Muscle layer of duodenum (tissue), 2 donors: ENCODE measurements at regions not wholly inside any gene's neighbourhood (a gene's known extent, or its start where the extent isn't known, plus 50 kb on each side); places are given as distances from the start of the nearest gene placed in this dataset.

Experiments
- H3K27ac ChIP-seq: one replicate; pipeline ENCODE4 v1.7.0; 2013; ENCODE audit warnings: mild to moderate bottlenecking, low read length
- H3K27me3 ChIP-seq: one replicate; pipeline ENCODE4 v1.7.0; 2013; ENCODE audit warnings: low read depth, mild to moderate bottlenecking, control low read depth, low read length
- H3K36me3 ChIP-seq, 2 donors: one replicate each; pipeline ENCODE4 v1.7.0; 2013; ENCODE audit warnings: low read length in 2 of 2, control low read depth in 1 of 2, mild to moderate bottlenecking in 1 of 2; ENCODE audit not compliant: insufficient read depth in 2 of 2, control insufficient read depth in 1 of 2
- H3K4me1 ChIP-seq, 2 donors: one replicate each; pipeline ENCODE4 v1.7.0; 2013; ENCODE audit warnings: low read length in 2 of 2, mild to moderate bottlenecking in 2 of 2, control low read depth in 1 of 2, moderate library complexity in 1 of 2; ENCODE audit not compliant: insufficient read depth in 2 of 2, control insufficient read depth in 1 of 2
- H3K4me3 ChIP-seq, 2 donors: one replicate each; pipeline ENCODE4 v1.7.0; 2013; ENCODE audit warnings: low read length in 2 of 2, low read depth in 1 of 2, mild to moderate bottlenecking in 1 of 2
- H3K9me3 ChIP-seq, 2 donors: one replicate each; pipeline ENCODE4 v1.7.0; 2013; ENCODE audit warnings: low read length in 2 of 2, control low read depth in 1 of 2, mild to moderate bottlenecking in 1 of 2; ENCODE audit not compliant: control insufficient read depth in 1 of 2
- donor health status: healthy.

GRCh38 chr3:159555205-159555604, 433.4 kb upstream of the IL12A start:
- Histone ChIP-seq H3K4me3 (no peak overlapping the region), H3K27ac (no peak overlapping the region), H3K9me3 (no peaks in the 10 kb centered on the region), H3K27me3 (no peaks in the 10 kb centered on the region), H3K36me3 (no peaks in the 10 kb centered on the region), H3K4me1 (no peaks in the 10 kb centered on the region)

- no peak overlapping the region for H3K27ac ChIP-seq
- H3K27me3 ChIP-seq = no peaks in the 10 kb centered on the region
- no peaks in the 10 kb centered on the region for H3K4me1 ChIP-seq
- H3K4me3 ChIP-seq = no peak overlapping the region
- no peaks in the 10 kb centered on the region for H3K9me3 ChIP-seq
- no peaks in the 10 kb centered on the region for H3K36me3 ChIP-seq
Observed at GRCh38 chr3:159559771-159560170, 428.9 kb upstream of the IL12A start.

GRCh38 chr3:159560214-159560979, 428.2 kb upstream of the IL12A start:
- no peak overlapping the region for H3K4me3 ChIP-seq
- H3K9me3 ChIP-seq = no peaks in the 10 kb centered on the region
- no peak overlapping the region for H3K27ac ChIP-seq
- H3K36me3 ChIP-seq = no peaks in the 10 kb centered on the region
- H3K27me3 ChIP-seq = no peaks in the 10 kb centered on the region
- H3K4me1 ChIP-seq = no peaks in the 10 kb centered on the region

GRCh38 chr3:159565313-159565712, 423.3 kb upstream of the IL12A start:
- Histone ChIP-seq H3K27ac (no peak overlapping the region), H3K9me3 (no peaks in the 10 kb centered on the region), H3K4me1 (no peaks in the 10 kb centered on the region), H3K36me3 (no peaks in the 10 kb centered on the region), H3K4me3 (no peak overlapping the region), H3K27me3 (no peaks in the 10 kb centered on the region)

- Histone ChIP-seq H3K27ac (no peak overlapping the region), H3K4me1 (no peaks in the 10 kb centered on the region), H3K36me3 (no peaks in the 10 kb centered on the region), H3K4me3 (no peak overlapping the region), H3K27me3 (no peaks in the 10 kb centered on the region), H3K9me3 (no peaks in the 10 kb centered on the region)
Observed at GRCh38 chr3:159583662-159584061, 405.0 kb upstream of the IL12A start.

GRCh38 chr3:159584421-159584820, 404.2 kb upstream of the IL12A start:
- H3K27me3 ChIP-seq = no peaks in the 10 kb centered on the region
- no peaks in the 10 kb centered on the region for H3K9me3 ChIP-seq
- no peaks in the 10 kb centered on the region for H3K36me3 ChIP-seq
- no peak overlapping the region for H3K4me3 ChIP-seq
- H3K4me1 ChIP-seq = no peaks in the 10 kb centered on the region
- no peak overlapping the region for H3K27ac ChIP-seq

- Histone ChIP-seq H3K27me3 (no peaks in the 10 kb centered on the region), H3K27ac (no peak overlapping the region), H3K36me3 (no peaks in the 10 kb centered on the region), H3K4me3 (no peak overlapping the region), H3K4me1 (no peaks in the 10 kb centered on the region), H3K9me3 (no peaks in the 10 kb centered on the region)
Observed at GRCh38 chr3:159586571-159587202, 401.9 kb upstream of the IL12A start.

- Histone ChIP-seq H3K9me3 (no peaks in the 10 kb centered on the region), H3K4me3 (no peak overlapping the region), H3K36me3 (no peaks in the 10 kb centered on the region), H3K4me1 (no peaks in the 10 kb centered on the region), H3K27me3 (no peaks in the 10 kb centered on the region), H3K27ac (no peak overlapping the region)
Observed at GRCh38 chr3:159593927-159594605, 394.6 kb upstream of the IL12A start.

- peaks cover 0 to 15% of the 10 kb centered on the region in 2 donors for H3K9me3 ChIP-seq
- no peak overlapping the region for H3K27ac ChIP-seq
- H3K27me3 ChIP-seq = no peaks in the 10 kb centered on the region
- no peaks in the 10 kb centered on the region for H3K36me3 ChIP-seq
- no peaks in the 10 kb centered on the region for H3K4me1 ChIP-seq
- H3K4me3 ChIP-seq = no peak overlapping the region
Observed at GRCh38 chr3:159600291-159600690, 388.3 kb upstream of the IL12A start.

GRCh38 chr3:159604151-159604581, 384.5 kb upstream of the IL12A start:
- Histone ChIP-seq H3K27me3 (no peaks in the 10 kb centered on the region), H3K4me1 (no peaks in the 10 kb centered on the region), H3K27ac (no peak overlapping the region), H3K4me3 (no peak overlapping the region), H3K36me3 (no peaks in the 10 kb centered on the region), H3K9me3 (peaks cover 0 to 15% of the 10 kb centered on the region in 2 donors)

- H3K9me3 ChIP-seq = peaks cover 0 to 8% of the 10 kb centered on the region in 2 donors
- H3K4me1 ChIP-seq = no peaks in the 10 kb centered on the region
- H3K27me3 ChIP-seq = no peaks in the 10 kb centered on the region
- H3K36me3 ChIP-seq = no peaks in the 10 kb centered on the region
- no peak overlapping the region for H3K4me3 ChIP-seq
- H3K27ac ChIP-seq = no peak overlapping the region
Observed at GRCh38 chr3:159605101-159605500, 383.5 kb upstream of the IL12A start.
